MM.1S (cell line): ENCODE measurements at regions not wholly inside any gene's neighbourhood (a gene's known extent, or its start where the extent isn't known, plus 50 kb on each side); places are given as distances from the start of the nearest gene placed in this dataset.

Experiments used
- DNase-seq: peaks from one replicate; pipeline ENCODE4 v3.0.0-alpha.2; 2015
- H2AFZ ChIP-seq: fragments of 300-600 bp; sonication (generic); 2 replicates; pipeline ENCODE4 v1.6.0; 2016; ENCODE audit warnings: antibody characterized with exemption, low read length
- H3F3A ChIP-seq: fragments of 300-600 bp; sonication (generic); 2 replicates; pipeline ENCODE4 v1.6.1; 2016; ENCODE audit warnings: mild to moderate bottlenecking, antibody characterized with exemption, low read length, moderate library complexity, mixed read lengths; ENCODE audit not compliant: insufficient read depth
- H3K27ac ChIP-seq: fragments of 300-600 bp; sonication (generic); 2 replicates; pipeline ENCODE4 v1.5.1; 2016; ENCODE audit warnings: mild to moderate bottlenecking, low read length
- H3K27me3 ChIP-seq: fragments of 300-600 bp; sonication (generic); replicated peaks from 2 replicates; pipeline ENCODE4 v1.6.0; 2016; ENCODE audit warnings: low read length; ENCODE audit not compliant: insufficient read depth
- H3K36me3 ChIP-seq: fragments of 300-600 bp; sonication (generic); replicated peaks from 2 replicates; pipeline ENCODE4 v1.6.1; 2016; ENCODE audit warnings: mild to moderate bottlenecking, low read length, mixed read lengths; ENCODE audit not compliant: insufficient read depth
- H3K4me1 ChIP-seq: fragments of 300-600 bp; sonication (generic); 2 replicates; pipeline ENCODE4 v1.6.1; 2016; ENCODE audit warnings: low read length, mixed read lengths
- H3K4me2 ChIP-seq: fragments of 300-600 bp; sonication (generic); 2 replicates; pipeline ENCODE4 v1.6.0; 2016; ENCODE audit warnings: low read depth, low read length
- H3K4me3 ChIP-seq: fragments of 300-600 bp; sonication (generic); 2 replicates; pipeline ENCODE4 v1.5.1; 2016; ENCODE audit warnings: low read length, mixed read lengths
- H3K79me2 ChIP-seq: fragments of 300-600 bp; sonication (generic); 2 replicates; pipeline ENCODE4 v1.6.1; 2016; ENCODE audit warnings: mixed run types, low read length, mixed read lengths
- H3K9ac ChIP-seq: fragments of 300-600 bp; sonication (generic); 2 replicates; pipeline ENCODE4 v1.6.1; 2016; ENCODE audit warnings: low read length, mixed read lengths
- H3K9me2 ChIP-seq: fragments of 300-600 bp; sonication (generic); replicated peaks from 2 replicates; pipeline ENCODE4 v1.6.1; 2016; ENCODE audit warnings: mild to moderate bottlenecking, low read length, mixed read lengths; ENCODE audit not compliant: insufficient read depth
- H3K9me3 ChIP-seq: fragments of 300-600 bp; sonication (generic); replicated peaks from 2 replicates; pipeline ENCODE4 v1.6.1; 2016; ENCODE audit warnings: mild to moderate bottlenecking, low read length, mixed read lengths; ENCODE audit not compliant: insufficient read depth
- H4K20me1 ChIP-seq: fragments of 300-600 bp; sonication (generic); 2 replicates; pipeline ENCODE4 v1.6.1; 2016; ENCODE audit warnings: mild to moderate bottlenecking, low read length, moderate library complexity, mixed read lengths; ENCODE audit not compliant: insufficient read depth
- CTCF ChIP-seq: fragments of 300-600 bp; sonication (generic); IDR thresholded peaks from 2 replicates; pipeline ENCODE4 v1.5.1; 2016; ENCODE audit warnings: antibody characterized with exemption, low read length, mixed read lengths
- EZH2 ChIP-seq: fragments of 300-600 bp; sonication (generic); optimal IDR thresholded peaks from 2 replicates; pipeline ENCODE3; 2017; ENCODE audit warnings: low read depth, mild to moderate bottlenecking, antibody characterized with exemption, low read length, mixed read lengths
- EZH2phosphoT487 ChIP-seq: fragments of 300-600 bp; sonication (generic); IDR thresholded peaks from 2 replicates; pipeline ENCODE4 v1.6.1; 2018; ENCODE audit warnings: antibody characterized with exemption, low read length

GRCh38 chr2:12663306-12664037 is 53.3 kb upstream of the TRIB2 start:
- H3K36me3 ChIP-seq: no peaks in the 10 kb centered on the region
- no peaks in the 10 kb centered on the region for H3K27me3 ChIP-seq
- no peak for DNase-seq
- no peak overlapping the region for H3K27ac ChIP-seq
- no peaks in the 10 kb centered on the region for H3K9me3 ChIP-seq
- no peak overlapping the region for H3K4me3 ChIP-seq
- H3K4me2 ChIP-seq: no peak overlapping the region
- H3K4me1 ChIP-seq: no peaks in the 10 kb centered on the region
- H3F3A ChIP-seq: no peaks in the 10 kb centered on the region
- H3K9ac ChIP-seq: no peak overlapping the region
- no peaks in the 10 kb centered on the region for H3K79me2 ChIP-seq
- TF ChIP-seq EZH2phosphoT487 (no peak), CTCF (no peak), EZH2 (no peak)
- no peaks in the 10 kb centered on the region for H3K9me2 ChIP-seq
- no peaks in the 10 kb centered on the region for H4K20me1 ChIP-seq
- H2AFZ ChIP-seq: no peak overlapping the region

- TF ChIP-seq CTCF: no peak
- no peak for TF ChIP-seq EZH2
- no peak for TF ChIP-seq EZH2phosphoT487
- Histone ChIP-seq H3K9ac (no peak overlapping the region), H3K4me2 (no peak overlapping the region), H3K4me1 (no peaks in the 10 kb centered on the region), H3K9me3 (no peaks in the 10 kb centered on the region), H3F3A (no peaks in the 10 kb centered on the region), H4K20me1 (no peaks in the 10 kb centered on the region), H3K27ac (no peak overlapping the region), H3K36me3 (no peaks in the 10 kb centered on the region), H3K27me3 (no peaks in the 10 kb centered on the region), H3K79me2 (no peaks in the 10 kb centered on the region), H2AFZ (no peak overlapping the region), H3K9me2 (no peaks in the 10 kb centered on the region), H3K4me3 (no peak overlapping the region)
- no peak for DNase-seq
Measured at GRCh38 chr2:12665334-12665733, 51.4 kb upstream of the TRIB2 start.

GRCh38 chr2:12666445-12666844 is 50.3 kb upstream of the TRIB2 start:
- Histone ChIP-seq H4K20me1 (no peaks in the 10 kb centered on the region), H3K27me3 (no peaks in the 10 kb centered on the region), H3K4me3 (no peak overlapping the region), H3K36me3 (no peaks in the 10 kb centered on the region), H3F3A (no peaks in the 10 kb centered on the region), H3K9me2 (no peaks in the 10 kb centered on the region), H3K4me1 (no peaks in the 10 kb centered on the region), H3K27ac (no peak overlapping the region), H3K9ac (no peak overlapping the region), H2AFZ (no peak overlapping the region), H3K9me3 (no peaks in the 10 kb centered on the region), H3K4me2 (no peak overlapping the region), H3K79me2 (no peaks in the 10 kb centered on the region)
- TF ChIP-seq CTCF (no peak), EZH2phosphoT487 (no peak), EZH2 (no peak)
- DNase-seq: no peak
